ENCODE measurements at regions not wholly inside any gene's neighbourhood (a gene's known extent, or its start where the extent isn't known, plus 50 kb on each side); places are given as distances from the start of the nearest gene placed in this dataset.
"Not testable (repeated sequence)": the region's sequence is repeated elsewhere in the genome, so short reads cannot be mapped to it uniquely, and the experiment has no call there.

DNA sequence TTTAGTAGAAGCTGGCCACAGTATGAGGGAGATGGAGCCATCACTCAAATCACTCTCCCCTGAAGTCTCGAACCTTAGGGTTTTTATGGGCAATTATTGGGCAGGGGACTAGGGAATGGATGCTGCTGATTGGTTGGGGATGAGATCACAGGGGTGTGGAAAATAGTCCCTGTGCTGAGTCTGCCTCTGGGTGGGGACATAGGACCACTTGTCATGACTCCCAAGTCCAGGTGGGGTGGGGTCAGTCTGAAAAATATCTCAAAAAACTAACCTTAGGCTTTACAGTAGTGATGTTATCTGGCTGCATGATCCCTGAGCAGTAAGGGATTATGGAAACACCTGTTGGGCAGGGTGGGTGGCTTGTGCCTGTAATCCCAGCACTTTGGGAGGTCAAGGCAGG lies 98.6 kb downstream of the XRCC2 start:
- Histone ChIP-seq H3K4ac (ENCODE audit: low read length) (no peak overlapping the region), H2AFZ (ENCODE audit: low read length) (no peak overlapping the region), H2BK120ac (ENCODE audit: low read depth, low read length) (no peak overlapping the region), H2AK5ac (ENCODE audit: low read depth, low read length) (no peak overlapping the region), H4K8ac (ENCODE audit: low read depth, low read length) (no peak overlapping the region), H3K27ac (replicated peaks; ENCODE audit: low read length) (no peak overlapping the region), H3K4me2 (ENCODE audit: insufficient read depth, low read length, poor library complexity, severe bottlenecking) (no peak overlapping the region), H3K36me3 (replicated peaks in 1 of 2; ENCODE audit: control insufficient read depth in 2 of 2, insufficient read depth in 2 of 2, low read length in 2 of 2) (no peaks in the 10 kb centered on the region), H3K79me1 (ENCODE audit: low read depth, low read length) (no peaks in the 10 kb centered on the region), H3K9ac (ENCODE audit: low read depth, low read length, poor library complexity) (no peak overlapping the region), H3K27me3 (ENCODE audit: control insufficient read depth in 3 of 3, insufficient read depth in 3 of 3, low read depth in 1 of 3, low read length in 3 of 3) (no peaks in the 10 kb centered on the region), H4K91ac (ENCODE audit: low read depth, low read length, poor library complexity) (no peak overlapping the region), H3K23ac (ENCODE audit: low read depth, low read length, poor library complexity) (no peak overlapping the region), H3K18ac (ENCODE audit: low read length) (no peak overlapping the region), H2BK15ac (ENCODE audit: low read length) (no peak overlapping the region), H2BK12ac (ENCODE audit: low read length) (no peak overlapping the region), H2BK5ac (ENCODE audit: low read length) (no peak overlapping the region), H3K14ac (ENCODE audit: low read length) (no peak overlapping the region), H3K4me1 (ENCODE audit: control insufficient read depth in 2 of 2, insufficient read depth in 1 of 2, low read depth in 1 of 2, low read length in 2 of 2) (no peaks in the 10 kb centered on the region), H3K4me3 (ENCODE audit: low read length in 2 of 2) (no peak overlapping the region), H3K9me3 (replicated peaks in 1 of 2; ENCODE audit: control insufficient read depth in 2 of 2, insufficient read depth in 1 of 2, low read depth in 1 of 2, low read length in 2 of 2) (peaks cover 0 to 3% of the 10 kb centered on the region in 2 donors)
- no CpG with 5 or more reads among the region's 1 CpG for WGBS, 2 donors (ENCODE audit: extremely low coverage in 2 of 2, insufficient read length in 2 of 2, insufficient replicate concordance in 1 of 2)
- no peak for DNase-seq (ENCODE audit: low spot score)

DNA sequence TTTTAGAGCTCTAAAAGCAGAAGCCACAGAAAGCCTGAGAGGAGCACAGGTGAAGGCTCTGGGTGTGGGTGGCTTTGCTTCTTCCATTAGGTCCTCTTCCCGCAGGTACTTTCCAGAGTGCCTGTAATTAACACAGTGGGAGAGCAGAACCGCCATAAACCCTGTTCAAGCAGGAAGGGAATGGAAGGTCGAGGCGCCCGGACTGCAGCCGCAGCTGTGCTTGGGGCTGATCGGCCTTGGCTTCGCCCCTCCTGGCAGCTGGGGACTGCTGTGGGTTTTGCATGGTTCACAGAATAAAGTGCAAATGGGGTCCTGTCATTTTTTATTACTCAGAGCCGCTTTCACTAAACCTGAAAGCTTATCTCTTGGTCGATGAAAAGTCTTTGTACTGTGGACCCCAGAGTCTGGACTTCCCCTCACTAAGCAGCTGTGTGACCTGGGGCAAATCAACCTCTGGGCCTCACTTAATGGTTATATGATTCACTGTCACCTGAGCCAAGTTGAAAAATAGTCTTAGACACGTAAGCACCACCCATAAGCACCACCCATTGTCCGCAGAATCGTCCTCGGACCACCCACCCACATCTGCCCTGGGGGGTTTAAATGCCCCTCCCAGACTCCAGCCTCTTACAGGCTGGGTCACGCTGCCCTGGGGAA lies 100.9 kb downstream of the XRCC2 start:
- Histone ChIP-seq H2AK5ac (ENCODE audit: low read depth, low read length) (no peak overlapping the region), H3K9ac (ENCODE audit: low read depth, low read length, poor library complexity) (no peak overlapping the region), H2BK5ac (ENCODE audit: low read length) (no peak overlapping the region), H3K18ac (ENCODE audit: low read length) (no peak overlapping the region), H3K9me3 (replicated peaks in 1 of 2; ENCODE audit: control insufficient read depth in 2 of 2, insufficient read depth in 1 of 2, low read depth in 1 of 2, low read length in 2 of 2) (peaks cover 0 to 3% of the 10 kb centered on the region in 2 donors), H3K79me1 (ENCODE audit: low read depth, low read length) (no peaks in the 10 kb centered on the region), H3K27ac (replicated peaks; ENCODE audit: low read length) (no peak overlapping the region), H3K4ac (ENCODE audit: low read length) (no peak overlapping the region), H2BK15ac (ENCODE audit: low read length) (no peak overlapping the region), H3K4me2 (ENCODE audit: insufficient read depth, low read length, poor library complexity, severe bottlenecking) (no peak overlapping the region), H4K91ac (ENCODE audit: low read depth, low read length, poor library complexity) (no peak overlapping the region), H3K36me3 (replicated peaks in 1 of 2; ENCODE audit: control insufficient read depth in 2 of 2, insufficient read depth in 2 of 2, low read length in 2 of 2) (no peaks in the 10 kb centered on the region), H3K14ac (ENCODE audit: low read length) (no peak overlapping the region), H3K4me3 (ENCODE audit: low read length in 2 of 2) (no peak overlapping the region), H3K27me3 (ENCODE audit: control insufficient read depth in 3 of 3, insufficient read depth in 3 of 3, low read depth in 1 of 3, low read length in 3 of 3) (no peaks in the 10 kb centered on the region), H3K23ac (ENCODE audit: low read depth, low read length, poor library complexity) (no peak overlapping the region), H2BK120ac (ENCODE audit: low read depth, low read length) (no peak overlapping the region), H2BK12ac (ENCODE audit: low read length) (no peak overlapping the region), H4K8ac (ENCODE audit: low read depth, low read length) (no peak overlapping the region), H3K4me1 (ENCODE audit: control insufficient read depth in 2 of 2, insufficient read depth in 1 of 2, low read depth in 1 of 2, low read length in 2 of 2) (no peaks in the 10 kb centered on the region), H2AFZ (ENCODE audit: low read length) (peak overlapping the region; percentile 24)
- WGBS, 2 donors (ENCODE audit: extremely low coverage in 2 of 2, insufficient read length in 2 of 2, insufficient replicate concordance in 1 of 2): no CpG with 5 or more reads among the region's 15 CpGs
- DNase-seq (ENCODE audit: low spot score): no peak

DNA sequence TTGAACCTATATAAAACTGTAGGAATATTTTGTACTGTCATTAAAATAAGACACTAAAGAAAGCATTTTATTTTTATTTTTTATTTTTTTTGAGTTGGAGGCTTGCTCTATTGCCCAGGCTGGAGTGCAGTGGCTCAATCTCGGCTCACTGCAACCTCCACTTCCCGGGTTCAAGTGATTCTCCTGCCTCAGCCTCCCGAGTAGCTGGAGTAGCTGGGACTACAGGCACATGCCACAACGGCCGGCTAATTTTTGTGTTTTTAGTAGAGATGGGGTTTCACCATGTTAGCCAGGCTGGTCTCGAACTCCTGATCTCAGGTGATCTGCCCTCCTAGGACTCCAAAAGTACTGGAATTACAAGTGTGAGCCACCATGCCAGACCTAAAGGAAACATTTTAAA lies 102.8 kb downstream of the XRCC2 start:
- not testable (repeated sequence) for H3K14ac ChIP-seq (ENCODE audit: low read length); H3K36me3 ChIP-seq (replicated peaks in 1 of 2; ENCODE audit: control insufficient read depth in 2 of 2, insufficient read depth in 2 of 2, low read length in 2 of 2); H4K8ac ChIP-seq (ENCODE audit: low read depth, low read length); H3K4ac ChIP-seq (ENCODE audit: low read length); H2AK5ac ChIP-seq (ENCODE audit: low read depth, low read length); H3K79me1 ChIP-seq (ENCODE audit: low read depth, low read length); H3K27ac ChIP-seq (replicated peaks; ENCODE audit: low read length); H2AFZ ChIP-seq (ENCODE audit: low read length); H3K4me1 ChIP-seq (ENCODE audit: control insufficient read depth in 2 of 2, insufficient read depth in 1 of 2, low read depth in 1 of 2, low read length in 2 of 2); H2BK120ac ChIP-seq (ENCODE audit: low read depth, low read length); H3K4me3 ChIP-seq (ENCODE audit: low read length in 2 of 2); H3K9me3 ChIP-seq (replicated peaks in 1 of 2; ENCODE audit: control insufficient read depth in 2 of 2, insufficient read depth in 1 of 2, low read depth in 1 of 2, low read length in 2 of 2); H2BK12ac ChIP-seq (ENCODE audit: low read length); H3K4me2 ChIP-seq (ENCODE audit: insufficient read depth, low read length, poor library complexity, severe bottlenecking); H4K91ac ChIP-seq (ENCODE audit: low read depth, low read length, poor library complexity); H3K23ac ChIP-seq (ENCODE audit: low read depth, low read length, poor library complexity); H3K9ac ChIP-seq (ENCODE audit: low read depth, low read length, poor library complexity); H2BK15ac ChIP-seq (ENCODE audit: low read length); H3K27me3 ChIP-seq (ENCODE audit: control insufficient read depth in 3 of 3, insufficient read depth in 3 of 3, low read depth in 1 of 3, low read length in 3 of 3); DNase-seq (ENCODE audit: low spot score); H2BK5ac ChIP-seq (ENCODE audit: low read length); H3K18ac ChIP-seq (ENCODE audit: low read length)
- no CpG with 5 or more reads among the region's 6 CpGs for WGBS, 2 donors (ENCODE audit: extremely low coverage in 2 of 2, insufficient read length in 2 of 2, insufficient replicate concordance in 1 of 2)

DNA sequence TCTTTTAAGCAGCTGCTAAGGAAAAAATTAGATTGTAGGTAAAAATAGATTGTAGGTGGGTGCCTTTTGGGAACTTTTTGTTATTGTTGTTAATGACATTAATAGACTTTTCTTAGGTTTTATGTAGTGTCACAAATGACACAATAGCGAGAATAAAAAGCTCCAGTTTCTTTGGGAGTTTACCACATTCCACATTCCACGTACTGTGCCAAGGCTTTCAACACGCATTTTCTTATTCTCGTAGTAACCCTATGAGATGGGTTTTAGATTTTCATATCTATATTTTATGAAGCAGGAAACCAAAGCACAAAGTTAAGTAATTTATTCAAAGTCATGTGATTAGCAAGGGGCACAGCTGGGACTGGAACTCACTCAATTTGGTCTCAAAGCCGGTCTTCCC lies 103.8 kb downstream of the XRCC2 start:
- Histone ChIP-seq H2AFZ (ENCODE audit: low read length) (no peak overlapping the region), H3K4ac (ENCODE audit: low read length) (no peak overlapping the region), H3K4me1 (ENCODE audit: control insufficient read depth in 2 of 2, insufficient read depth in 1 of 2, low read depth in 1 of 2, low read length in 2 of 2) (no peaks in the 10 kb centered on the region), H3K4me2 (ENCODE audit: insufficient read depth, low read length, poor library complexity, severe bottlenecking) (no peak overlapping the region), H4K91ac (ENCODE audit: low read depth, low read length, poor library complexity) (no peak overlapping the region), H3K18ac (ENCODE audit: low read length) (no peak overlapping the region), H2BK15ac (ENCODE audit: low read length) (no peak overlapping the region), H2BK120ac (ENCODE audit: low read depth, low read length) (no peak overlapping the region), H3K9me3 (replicated peaks in 1 of 2; ENCODE audit: control insufficient read depth in 2 of 2, insufficient read depth in 1 of 2, low read depth in 1 of 2, low read length in 2 of 2) (peaks cover 0 to 3% of the 10 kb centered on the region in 2 donors), H2BK5ac (ENCODE audit: low read length) (no peak overlapping the region), H2AK5ac (ENCODE audit: low read depth, low read length) (no peak overlapping the region), H3K36me3 (replicated peaks in 1 of 2; ENCODE audit: control insufficient read depth in 2 of 2, insufficient read depth in 2 of 2, low read length in 2 of 2) (no peaks in the 10 kb centered on the region), H3K27me3 (ENCODE audit: control insufficient read depth in 3 of 3, insufficient read depth in 3 of 3, low read depth in 1 of 3, low read length in 3 of 3) (no peaks in the 10 kb centered on the region), H4K8ac (ENCODE audit: low read depth, low read length) (no peak overlapping the region), H3K79me1 (ENCODE audit: low read depth, low read length) (no peaks in the 10 kb centered on the region), H3K4me3 (ENCODE audit: low read length in 2 of 2) (no peak overlapping the region), H3K9ac (ENCODE audit: low read depth, low read length, poor library complexity) (no peak overlapping the region), H3K14ac (ENCODE audit: low read length) (no peak overlapping the region), H3K27ac (replicated peaks; ENCODE audit: low read length) (no peak overlapping the region), H3K23ac (ENCODE audit: low read depth, low read length, poor library complexity) (no peak overlapping the region), H2BK12ac (ENCODE audit: low read length) (no peak overlapping the region)
- WGBS, 2 donors (ENCODE audit: extremely low coverage in 2 of 2, insufficient read length in 2 of 2, insufficient replicate concordance in 1 of 2): no CpG with 5 or more reads among the region's 5 CpGs
- no peak for DNase-seq (ENCODE audit: low spot score)
